ENCODE measurements at regions not wholly inside any gene's neighbourhood (a gene's known extent, or its start where the extent isn't known, plus 50 kb on each side); places are given as distances from the start of the nearest gene placed in this dataset.

GRCh38 chr3:153973722-153974265 lies 147.4 kb upstream of the ARHGEF26 start:
- Mint-ChIP-seq H3K4me3 (no peak overlapping the region), H3K4me1 (peaks cover 25% of the 10 kb centered on the region), H3K27me3 (ENCODE audit: low read depth) (no peaks in the 10 kb centered on the region), H3K36me3 (no peaks in the 10 kb centered on the region), H3K27ac (no peak overlapping the region), H3K9me3 (no peaks in the 10 kb centered on the region)
- no peak for DNase-seq (ENCODE audit: low spot score in 2 of 2, unreplicated experiment in 2 of 2)
- no peak for TF ChIP-seq CTCF (IDR thresholded peaks at IDR 0.05; ENCODE audit: unreplicated experiment)

GRCh38 chr3:153974614-153975013 lies 146.6 kb upstream of the ARHGEF26 start:
- Mint-ChIP-seq H3K4me3 (no peak overlapping the region), H3K9me3 (no peaks in the 10 kb centered on the region), H3K4me1 (peaks cover 25% of the 10 kb centered on the region), H3K27ac (no peak overlapping the region), H3K27me3 (ENCODE audit: low read depth) (no peaks in the 10 kb centered on the region), H3K36me3 (no peaks in the 10 kb centered on the region)
- no peak for DNase-seq (ENCODE audit: low spot score in 2 of 2, unreplicated experiment in 2 of 2)
- TF ChIP-seq CTCF (IDR thresholded peaks at IDR 0.05; ENCODE audit: unreplicated experiment), result no peak

GRCh38 chr3:153976891-153977554 lies 144.2 kb upstream of the ARHGEF26 start:
- no peak for TF ChIP-seq CTCF (IDR thresholded peaks at IDR 0.05; ENCODE audit: unreplicated experiment)

GRCh38 chr3:153978006-153978405 lies 143.2 kb upstream of the ARHGEF26 start:
- Mint-ChIP-seq H3K36me3 (peaks cover under 1% of the 10 kb centered on the region), H3K9me3 (peaks cover 23% of the 10 kb centered on the region), H3K27me3 (ENCODE audit: low read depth) (no peaks in the 10 kb centered on the region), H3K27ac (no peak overlapping the region), H3K4me1 (peaks cover 18% of the 10 kb centered on the region), H3K4me3 (no peak overlapping the region)
- no peak for TF ChIP-seq CTCF (IDR thresholded peaks at IDR 0.05; ENCODE audit: unreplicated experiment)
- no peak for DNase-seq (ENCODE audit: low spot score in 2 of 2, unreplicated experiment in 2 of 2)

More at GRCh38 chr3:153976891-153977554, 144.2 kb upstream of the ARHGEF26 start:
- no peaks in the 10 kb centered on the region for H3K27me3 Mint-ChIP-seq (ENCODE audit: low read depth)
- no peak for DNase-seq (ENCODE audit: low spot score in 2 of 2, unreplicated experiment in 2 of 2)
- no peaks in the 10 kb centered on the region for H3K36me3 Mint-ChIP-seq
- peaks cover 13% of the 10 kb centered on the region for H3K9me3 Mint-ChIP-seq
- no peak overlapping the region for H3K27ac Mint-ChIP-seq
- H3K4me3 Mint-ChIP-seq, result no peak overlapping the region
- peaks cover 18% of the 10 kb centered on the region for H3K4me1 Mint-ChIP-seq

GRCh38 chr3:153979418-153980251 lies 141.6 kb upstream of the ARHGEF26 start:
- Mint-ChIP-seq H3K27ac (no peak overlapping the region), H3K27me3 (ENCODE audit: low read depth) (no peaks in the 10 kb centered on the region), H3K4me1 (peaks cover 12% of the 10 kb centered on the region), H3K36me3 (peaks cover 3% of the 10 kb centered on the region), H3K4me3 (no peak overlapping the region), H3K9me3 (peaks cover 25% of the 10 kb centered on the region)
- no peak for DNase-seq (ENCODE audit: low spot score in 2 of 2, unreplicated experiment in 2 of 2)
- no peak for TF ChIP-seq CTCF (IDR thresholded peaks at IDR 0.05; ENCODE audit: unreplicated experiment)
